ENCODE measurements at regions not wholly inside any gene's neighbourhood (a gene's known extent, or its start where the extent isn't known, plus 50 kb on each side); places are given as distances from the start of the nearest gene placed in this dataset.

GRCh38 chr15:77786181-77786890, 153.6 kb upstream of the LINGO1 start:
- no peak for TF ChIP-seq CTCF (IDR thresholded peaks at IDR 0.05; ENCODE audit: low read depth, low read length, missing control alignments)
- no peak for DNase-seq (ENCODE audit: low read depth)

GRCh38 chr15:77784361-77785292, 151.9 kb upstream of the LINGO1 start:
- DNase-seq (ENCODE audit: low read depth): no peak

More at GRCh38 chr15:77786181-77786890, 153.6 kb upstream of the LINGO1 start:
- no peak overlapping the region for H3K4me3 ChIP-seq (ENCODE audit: low read depth, low read length)

GRCh38 chr15:77783636-77784035, 150.9 kb upstream of the LINGO1 start:
- no peak for DNase-seq (ENCODE audit: low read depth)
- no peak for TF ChIP-seq CTCF (IDR thresholded peaks at IDR 0.05; ENCODE audit: low read depth, low read length, missing control alignments)
- no peak overlapping the region for H3K4me3 ChIP-seq (ENCODE audit: low read depth, low read length)

More at GRCh38 chr15:77784361-77785292, 151.9 kb upstream of the LINGO1 start:
- peak; percentile 60 for TF ChIP-seq CTCF (IDR thresholded peaks at IDR 0.05; ENCODE audit: low read depth, low read length, missing control alignments)
- H3K4me3 ChIP-seq (ENCODE audit: low read depth, low read length): no peak overlapping the region

GRCh38 chr15:77782691-77783090, 150.0 kb upstream of the LINGO1 start:
- no peak for DNase-seq (ENCODE audit: low read depth)
- no peak for TF ChIP-seq CTCF (IDR thresholded peaks at IDR 0.05; ENCODE audit: low read depth, low read length, missing control alignments)
- H3K4me3 ChIP-seq (ENCODE audit: low read depth, low read length): no peak overlapping the region

GRCh38 chr15:77781946-77782240, 149.2 kb upstream of the LINGO1 start:
- no peak for TF ChIP-seq CTCF (IDR thresholded peaks at IDR 0.05; ENCODE audit: low read depth, low read length, missing control alignments)
- H3K4me3 ChIP-seq (ENCODE audit: low read depth, low read length): no peak overlapping the region
- no peak for DNase-seq (ENCODE audit: low read depth)

GRCh38 chr15:77781151-77781945, 148.6 kb upstream of the LINGO1 start:
- no peak for DNase-seq (ENCODE audit: low read depth)
- H3K4me3 ChIP-seq (ENCODE audit: low read depth, low read length): no peak overlapping the region
- no peak for TF ChIP-seq CTCF (IDR thresholded peaks at IDR 0.05; ENCODE audit: low read depth, low read length, missing control alignments)
